B cell (primary cell): ENCODE measurements at regions not wholly inside any gene's neighbourhood (a gene's known extent, or its start where the extent isn't known, plus 50 kb on each side); places are given as distances from the start of the nearest gene placed in this dataset.

Experiments used
- ATAC-seq: fragments of 200-7000 bp; cut with Tn5 transposase; one replicate; pipeline ENCODE4 v1.10.0; 2021; ENCODE audit warnings: low read depth, mild to moderate bottlenecking, moderate number of reproducible peaks, moderate library complexity
- CTCF ChIA-PET: fragments of 350-600 bp; sonication (Branson Sonifier 250); formaldehyde crosslinking; loops from one replicate; lab custom pipeline; 2021; ENCODE audit warnings: antibody characterized with exemption, inconsistent platforms; lab: Charles Lee
- POLR2A ChIA-PET: fragments of 350-600 bp; sonication (Branson Sonifier 250); formaldehyde crosslinking; loops from one replicate; lab custom pipeline; 2021; ENCODE audit warnings: antibody characterized with exemption; lab: Charles Lee
- DNase-seq: peaks from one replicate; pipeline ENCODE4 v3.0.0; 2013
- H2AFZ ChIP-seq: 2 replicates; pipeline ENCODE4 v1.6.1; 2012; ENCODE audit warnings: mild to moderate bottlenecking, low read depth, low read length; ENCODE audit not compliant: insufficient read depth, poor library complexity, severe bottlenecking
- H3K27ac ChIP-seq, 2 donors: 1 replicate in 1 of 2; 2 replicates in 1 of 2; pipeline ENCODE4 v1.5.1; 2012 to 2013; ENCODE audit warnings: low read length in 2 of 2, mild to moderate bottlenecking in 2 of 2, moderate library complexity in 1 of 2
- H3K27me3 ChIP-seq, 4 experiments: fragments of 200-600 bp in 1 of 4; sonication (generic) in 1 of 4; replicated peaks in 1 of 4; 1 replicate in 2 of 4; 2 replicates in 2 of 4; pipeline versions ENCODE4 v1.6.1 to v1.7.0; 2013 to 2016; ENCODE audit warnings: low read length in 3 of 4, mild to moderate bottlenecking in 2 of 4, mixed read lengths in 1 of 4, moderate library complexity in 1 of 4; ENCODE audit not compliant: insufficient read depth in 4 of 4, control insufficient read depth in 3 of 4; ENCODE audit errors: control extremely low read depth in 1 of 4
- H3K36me3 ChIP-seq, 2 experiments: replicated peaks in 1 of 2; 1 replicate in 1 of 2; 2 replicates in 1 of 2; pipeline versions ENCODE4 v1.6.1 to v1.7.1; 2013; ENCODE audit warnings: low read length in 1 of 2; ENCODE audit not compliant: insufficient read depth in 2 of 2, control insufficient read depth in 1 of 2; ENCODE audit errors: control extremely low read depth in 1 of 2, extremely low read depth in 1 of 2
- H3K4me1 ChIP-seq, 2 donors: fragments of 200-600 bp in 1 of 2; sonication (generic) in 1 of 2; 1 replicate in 1 of 2; 2 replicates in 1 of 2; pipeline versions ENCODE4 v1.5.1 to v1.6.1; 2013 to 2017; ENCODE audit warnings: low read length in 2 of 2; ENCODE audit not compliant: control insufficient read depth in 2 of 2, insufficient read depth in 2 of 2
- H3K4me2 ChIP-seq: replicated peaks from 2 replicates; pipeline ENCODE3; 2012; ENCODE audit warnings: mild to moderate bottlenecking, low read depth, low read length; ENCODE audit not compliant: poor library complexity, severe bottlenecking
- H3K4me3 ChIP-seq, 5 experiments: fragments of 200-600 bp in 1 of 5; sonication (generic) in 1 of 5; 1 replicate in 3 of 5; 2 replicates in 2 of 5; pipeline versions ENCODE4 v1.5.1 to v1.7.0; 2011 to 2016; ENCODE audit warnings: low read length in 4 of 5, mild to moderate bottlenecking in 4 of 5, low read depth in 2 of 5, control low read depth in 1 of 5, moderate library complexity in 1 of 5; ENCODE audit not compliant: insufficient read depth in 1 of 5; ENCODE audit errors: control extremely low read depth in 1 of 5, extremely low read depth in 1 of 5
- H3K79me2 ChIP-seq: fragments of 200-600 bp; sonication (generic); one replicate; pipeline ENCODE4 v1.6.0; 2016; ENCODE audit warnings: low read length; ENCODE audit not compliant: control insufficient read depth, insufficient read depth
- H3K9ac ChIP-seq: fragments of 200-600 bp; sonication (generic); 2 replicates; pipeline ENCODE4 v1.6.1; 2017; ENCODE audit warnings: mild to moderate bottlenecking, low read length, moderate library complexity
- H3K9me3 ChIP-seq, 3 donors: one replicate each; pipeline versions ENCODE4 v1.6.1 to v1.7.1; 2013; ENCODE audit warnings: low read length in 2 of 3; ENCODE audit not compliant: control insufficient read depth in 2 of 3, insufficient read depth in 1 of 3; ENCODE audit errors: control extremely low read depth in 1 of 3
- H4K20me1 ChIP-seq: 2 replicates; pipeline ENCODE4 v1.6.0; 2012; ENCODE audit warnings: mild to moderate bottlenecking, low read length; ENCODE audit not compliant: insufficient read depth, control insufficient read depth, poor library complexity, severe bottlenecking
- H3K27ac Mint-ChIP-seq: one replicate; pipeline ENCODE4 v1.8.0; 2021; ENCODE audit warnings: mixed read lengths
- H3K27me3 Mint-ChIP-seq: one replicate; pipeline ENCODE4 v1.8.0; 2021; ENCODE audit warnings: mixed read lengths
- H3K4me1 Mint-ChIP-seq: one replicate; pipeline ENCODE4 v1.8.0; 2021; ENCODE audit warnings: mixed read lengths
- H3K4me3 Mint-ChIP-seq: one replicate; pipeline ENCODE4 v1.8.0; 2021; ENCODE audit warnings: mixed read lengths
- H3K9me3 Mint-ChIP-seq: one replicate; pipeline ENCODE4 v1.8.0; 2022; ENCODE audit warnings: mixed read lengths; ENCODE audit not compliant: insufficient read depth
- EZH2 ChIP-seq: IDR thresholded peaks from 2 replicates; pipeline ENCODE4 v1.6.1; 2012; ENCODE audit warnings: borderline replicate concordance, low read depth, mild to moderate bottlenecking, moderate library complexity, low read length; ENCODE audit not compliant: insufficient read depth, poor library complexity, severe bottlenecking
- WGBS: methylation state at CpG from one replicate; pipeline ENCODE4 v1.1.5; 2013; ENCODE audit warnings: missing lambda C conversion rate; ENCODE audit not compliant: insufficient coverage; 5-methylcytosine and 5-hydroxymethylcytosine counted together
- intact Hi-C: fragments of 100-400 bp; cut with micrococcal nuclease; formaldehyde crosslinking; loops from one replicate; pipeline ENCODE4 v1.10.0; 2022
- TF ChIP-seq, protein P1 (sequence below): fragments of 200-600 bp; IDR thresholded peaks from one replicate; pipeline ENCODE4 v1.8.0; 2022; ENCODE audit warnings: antibody characterized with exemption, mild to moderate bottlenecking

DNA sequence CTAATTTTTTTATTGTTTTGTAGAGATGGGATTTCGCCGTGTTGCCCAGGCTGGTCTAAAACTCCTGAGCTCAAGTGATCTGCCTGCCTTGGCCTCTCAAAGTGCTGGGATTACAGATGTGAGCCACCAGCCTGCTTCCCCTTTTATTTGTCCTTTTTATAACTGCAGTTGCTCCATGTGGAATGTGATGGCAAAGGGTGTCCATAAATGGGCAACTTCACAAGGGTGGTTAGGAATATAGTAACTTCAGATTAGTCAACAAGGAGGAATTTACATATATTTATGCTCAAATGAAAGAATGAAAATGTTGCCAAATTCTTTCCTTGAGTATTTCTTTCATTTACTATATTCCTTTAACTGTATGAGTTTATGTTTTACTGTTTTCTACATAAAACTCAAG is 182.9 kb downstream of the BACH1 start:
- TF ChIP-seq, protein P1, sequence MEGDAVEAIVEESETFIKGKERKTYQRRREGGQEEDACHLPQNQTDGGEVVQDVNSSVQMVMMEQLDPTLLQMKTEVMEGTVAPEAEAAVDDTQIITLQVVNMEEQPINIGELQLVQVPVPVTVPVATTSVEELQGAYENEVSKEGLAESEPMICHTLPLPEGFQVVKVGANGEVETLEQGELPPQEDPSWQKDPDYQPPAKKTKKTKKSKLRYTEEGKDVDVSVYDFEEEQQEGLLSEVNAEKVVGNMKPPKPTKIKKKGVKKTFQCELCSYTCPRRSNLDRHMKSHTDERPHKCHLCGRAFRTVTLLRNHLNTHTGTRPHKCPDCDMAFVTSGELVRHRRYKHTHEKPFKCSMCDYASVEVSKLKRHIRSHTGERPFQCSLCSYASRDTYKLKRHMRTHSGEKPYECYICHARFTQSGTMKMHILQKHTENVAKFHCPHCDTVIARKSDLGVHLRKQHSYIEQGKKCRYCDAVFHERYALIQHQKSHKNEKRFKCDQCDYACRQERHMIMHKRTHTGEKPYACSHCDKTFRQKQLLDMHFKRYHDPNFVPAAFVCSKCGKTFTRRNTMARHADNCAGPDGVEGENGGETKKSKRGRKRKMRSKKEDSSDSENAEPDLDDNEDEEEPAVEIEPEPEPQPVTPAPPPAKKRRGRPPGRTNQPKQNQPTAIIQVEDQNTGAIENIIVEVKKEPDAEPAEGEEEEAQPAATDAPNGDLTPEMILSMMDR, result no peak
- TF ChIP-seq EZH2, result no peak
- DNase-seq (no peak), ATAC-seq (no peak)
- Histone ChIP-seq H3K4me2 (no peak overlapping the region), H3K36me3 (no peaks in the 10 kb centered on the region), H2AFZ (no peak overlapping the region), H3K79me2 (no peaks in the 10 kb centered on the region), H3K9me3 (no peaks in the 10 kb centered on the region), H3K9ac (no peak overlapping the region), H3K27ac (no peak overlapping the region), H3K27me3 (no peaks in the 10 kb centered on the region), H3K4me1 (peaks cover 0 to 1% of the 10 kb centered on the region in 2 donors), H3K4me3 (no peak overlapping the region), H4K20me1 (no peaks in the 10 kb centered on the region)
- 100% methylated on average over 2 of the region's 2 CpGs for WGBS
- ChIA-PET POLR2A (no interaction called here), CTCF (interaction anchor here (1.0 kb wide), 1 partner anchor 11 kb away, joined by 3 read pairs; no protein-coding TSS in a partner anchor)
- no peaks in the 10 kb centered on the region for H3K9me3 Mint-ChIP-seq
- intact Hi-C loops, result no loop called here
- H3K4me3 Mint-ChIP-seq, result no peak overlapping the region
- no peak overlapping the region for H3K27ac Mint-ChIP-seq
- peaks cover 2% of the 10 kb centered on the region for H3K4me1 Mint-ChIP-seq
- no peaks in the 10 kb centered on the region for H3K27me3 Mint-ChIP-seq

DNA sequence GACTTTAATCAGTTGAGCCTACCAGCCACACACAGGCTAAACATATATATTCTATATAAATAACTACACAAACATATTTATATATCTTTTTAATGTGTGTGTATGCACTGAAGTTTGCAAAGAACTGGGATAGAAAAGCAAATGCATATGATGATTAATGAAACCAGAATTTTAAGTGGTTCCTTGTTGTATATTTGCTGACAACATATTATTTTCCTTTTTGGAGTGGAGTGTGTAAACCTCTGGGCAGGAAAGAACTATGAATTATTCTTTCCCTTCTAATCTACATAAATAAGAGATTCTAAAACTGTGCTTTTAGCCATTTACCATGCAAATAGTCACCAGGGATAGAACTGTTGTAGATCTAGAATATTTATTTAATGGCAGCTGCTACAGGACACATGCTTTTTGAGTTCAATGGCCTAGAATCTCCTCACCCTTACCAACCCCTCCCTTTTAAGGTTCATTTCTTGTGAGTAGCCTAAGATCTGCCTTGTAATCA is 187.6 kb downstream of the BACH1 start:
- no peaks in the 10 kb centered on the region for H4K20me1 ChIP-seq
- no peaks in the 10 kb centered on the region for H3K4me1 Mint-ChIP-seq

More for the DNA sequence above, 187.6 kb downstream of the BACH1 start:
- Histone ChIP-seq H3K4me2 (no peak overlapping the region), H3K27ac (no peak overlapping the region), H3K4me3 (no peak overlapping the region), H3K27me3 (no peaks in the 10 kb centered on the region), H3K9ac (no peak overlapping the region), H2AFZ (no peak overlapping the region), H3K9me3 (no peaks in the 10 kb centered on the region), H3K79me2 (no peaks in the 10 kb centered on the region), H3K4me1 (no peaks in the 10 kb centered on the region), H3K36me3 (no peaks in the 10 kb centered on the region)
- no peak for DNase-seq
- no peak overlapping the region for H3K27ac Mint-ChIP-seq
- intact Hi-C loops, result no loop called here
- ChIA-PET CTCF (no interaction called here), POLR2A (no interaction called here)
- TF ChIP-seq, protein P1, result no peak
- ATAC-seq, result no peak
- no peaks in the 10 kb centered on the region for H3K27me3 Mint-ChIP-seq
- no peaks in the 10 kb centered on the region for H3K9me3 Mint-ChIP-seq
- H3K4me3 Mint-ChIP-seq, result no peak overlapping the region
